Skeletal muscle cell (primary cell): ENCODE measurements at regions not wholly inside any gene's neighbourhood (a gene's known extent, or its start where the extent isn't known, plus 50 kb on each side); places are given as distances from the start of the nearest gene placed in this dataset.
"Not testable (repeated sequence)": the region's sequence is repeated elsewhere in the genome, so short reads cannot be mapped to it uniquely, and the experiment has no call there.

Experiments
- DNase-seq: peaks from one replicate; pipeline ENCODE4 v3.0.0-alpha.2; 2010; ENCODE audit warnings: low read depth
- H3K4me3 ChIP-seq: 2 replicates; pipeline ENCODE4 v1.5.1; 2011; ENCODE audit warnings: low read depth, mild to moderate bottlenecking, control low read depth, low read length, moderate library complexity

GRCh38 chr16:6708576-6709215 is 623.9 kb upstream of the RBFOX1 start:
- DNase-seq: no peak
- H3K4me3 ChIP-seq: no peak overlapping the region

- no peak for DNase-seq
- H3K4me3 ChIP-seq: no peak overlapping the region
Measured at GRCh38 chr16:6704306-6704930, 628.2 kb upstream of the RBFOX1 start.

- no peak overlapping the region for H3K4me3 ChIP-seq
- no peak for DNase-seq
Measured at GRCh38 chr16:6701096-6701495, 631.5 kb upstream of the RBFOX1 start.

GRCh38 chr16:6698548-6698947 is 634.1 kb upstream of the RBFOX1 start:
- no peak for DNase-seq
- H3K4me3 ChIP-seq: no peak overlapping the region

GRCh38 chr16:6695666-6696065 is 637.0 kb upstream of the RBFOX1 start:
- no peak for DNase-seq
- no peak overlapping the region for H3K4me3 ChIP-seq

- DNase-seq: no peak
- no peak overlapping the region for H3K4me3 ChIP-seq
Measured at GRCh38 chr16:6694636-6695035, 638.0 kb upstream of the RBFOX1 start.

- DNase-seq, H3K4me3 ChIP-seq: not testable (repeated sequence)
Measured at GRCh38 chr16:6693418-6693817, 639.2 kb upstream of the RBFOX1 start.

- no peak overlapping the region for H3K4me3 ChIP-seq
- no peak for DNase-seq
Measured at GRCh38 chr16:6692874-6693273, 639.8 kb upstream of the RBFOX1 start.

GRCh38 chr16:6690741-6691140 is 641.9 kb upstream of the RBFOX1 start:
- H3K4me3 ChIP-seq: no peak overlapping the region

GRCh38 chr16:6689643-6690042 is 643.0 kb upstream of the RBFOX1 start:
- H3K4me3 ChIP-seq: no peak overlapping the region
- DNase-seq: no peak

More at GRCh38 chr16:6690741-6691140, 641.9 kb upstream of the RBFOX1 start:
- no peak for DNase-seq

- no peak for DNase-seq
- no peak overlapping the region for H3K4me3 ChIP-seq
Measured at GRCh38 chr16:6687593-6687992, 645.1 kb upstream of the RBFOX1 start.

- no peak for DNase-seq
- H3K4me3 ChIP-seq: no peak overlapping the region
Measured at GRCh38 chr16:6684076-6684673, 648.5 kb upstream of the RBFOX1 start.

GRCh38 chr16:6682142-6682811 is 650.4 kb upstream of the RBFOX1 start:
- no peak overlapping the region for H3K4me3 ChIP-seq

GRCh38 chr16:6678586-6678985 is 654.1 kb upstream of the RBFOX1 start:
- H3K4me3 ChIP-seq: no peak overlapping the region
- DNase-seq: no peak

More at GRCh38 chr16:6682142-6682811, 650.4 kb upstream of the RBFOX1 start:
- DNase-seq: no peak

GRCh38 chr16:6674071-6674470 is 658.6 kb upstream of the RBFOX1 start:
- no peak for DNase-seq
- no peak overlapping the region for H3K4me3 ChIP-seq

- no peak for DNase-seq
Measured at GRCh38 chr16:6672507-6672906, 660.1 kb upstream of the RBFOX1 start.

GRCh38 chr16:6667393-6667792 is 665.3 kb upstream of the RBFOX1 start:
- no peak for DNase-seq
- no peak overlapping the region for H3K4me3 ChIP-seq

More at GRCh38 chr16:6672507-6672906, 660.1 kb upstream of the RBFOX1 start:
- no peak overlapping the region for H3K4me3 ChIP-seq

GRCh38 chr16:6665126-6665525 is 667.5 kb upstream of the RBFOX1 start:
- no peak for DNase-seq
- H3K4me3 ChIP-seq: no peak overlapping the region

GRCh38 chr16:6663668-6664067 is 669.0 kb upstream of the RBFOX1 start:
- no peak overlapping the region for H3K4me3 ChIP-seq
- no peak for DNase-seq

GRCh38 chr16:6656760-6657159 is 675.9 kb upstream of the RBFOX1 start:
- no peak overlapping the region for H3K4me3 ChIP-seq
- no peak for DNase-seq
